ENCODE measurements at regions not wholly inside any gene's neighbourhood (a gene's known extent, or its start where the extent isn't known, plus 50 kb on each side); places are given as distances from the start of the nearest gene placed in this dataset.
"Not testable (repeated sequence)": the region's sequence is repeated elsewhere in the genome, so short reads cannot be mapped to it uniquely, and the experiment has no call there.

DNA sequence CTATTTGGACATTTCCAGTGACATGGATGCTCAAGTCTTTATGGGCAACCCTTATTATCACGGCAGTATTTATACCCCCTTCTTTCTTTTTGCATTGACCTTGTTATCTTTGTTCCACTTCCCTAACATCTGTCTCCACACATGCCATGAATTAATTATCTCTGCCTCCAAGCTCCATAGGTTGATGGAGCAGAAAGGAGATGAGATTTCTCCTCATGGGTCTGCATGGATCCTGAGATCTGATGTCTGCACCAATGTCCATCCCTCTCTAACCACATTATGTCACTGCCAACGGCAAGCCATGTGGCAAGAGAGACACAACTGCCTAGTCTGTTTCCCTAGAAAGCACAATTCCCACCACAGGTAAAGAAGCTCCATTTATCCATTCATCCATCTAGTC is 416.8 kb upstream of the ASIC2 start:
- no peak for DNase-seq

DNA sequence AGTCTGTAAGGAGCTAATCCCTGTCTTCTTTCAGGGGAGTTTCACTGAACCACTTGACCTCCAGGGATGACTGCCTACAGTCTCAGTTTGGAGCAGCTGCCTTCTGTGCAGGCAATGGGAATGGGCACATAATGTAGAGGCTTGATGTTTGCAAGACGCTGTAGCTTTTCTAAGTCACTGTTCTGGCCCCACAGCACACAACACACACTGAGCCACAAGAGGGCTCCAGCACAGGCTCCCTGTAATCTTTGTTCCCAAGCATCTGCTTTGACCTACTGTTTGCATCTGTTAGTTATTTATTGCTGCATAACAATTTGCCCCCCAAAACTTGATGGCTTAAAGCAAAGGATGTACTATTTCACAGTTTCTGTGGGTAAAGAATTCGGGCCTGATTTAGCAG is 419.0 kb upstream of the ASIC2 start:
- no peak for DNase-seq

DNA sequence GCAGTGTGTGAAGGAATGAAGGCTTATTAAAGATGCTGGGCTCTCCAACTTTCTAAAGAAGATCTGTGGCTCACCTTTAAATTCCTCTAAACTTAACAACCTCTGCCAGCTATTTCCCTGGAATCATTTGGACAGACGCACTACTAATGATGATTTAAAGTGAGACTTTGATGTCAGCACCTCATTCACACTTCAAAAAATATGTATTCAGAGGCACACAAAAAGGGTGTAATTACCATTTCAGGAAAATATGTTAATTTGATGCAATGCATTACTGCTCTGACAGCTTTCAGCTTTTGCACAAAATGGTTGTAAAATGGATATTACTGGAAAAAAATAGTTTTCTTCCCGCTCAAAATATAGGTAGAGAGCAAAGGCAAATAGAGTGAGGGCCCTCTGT is 423.9 kb upstream of the ASIC2 start:
- DNase-seq, result no peak

DNA sequence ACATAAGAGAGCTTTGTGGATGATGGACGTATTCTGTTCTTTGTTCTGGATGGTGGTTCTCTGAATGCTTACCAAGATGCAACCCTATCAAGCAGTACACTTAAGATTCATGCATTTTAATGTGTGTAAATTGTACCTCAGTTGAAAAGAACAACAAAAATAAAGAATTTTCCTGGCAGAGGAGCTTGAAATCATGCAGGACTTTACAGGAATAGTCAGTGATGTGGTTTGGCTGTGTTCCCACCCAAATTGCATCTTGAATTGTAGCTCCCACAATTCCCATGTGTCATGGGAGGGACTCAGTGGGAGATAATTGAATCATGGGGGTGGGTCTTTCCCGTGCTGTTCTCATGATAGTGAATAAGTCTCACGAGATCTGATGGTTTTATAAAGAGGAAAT is 430.6 kb upstream of the ASIC2 start:
- not testable (repeated sequence) for DNase-seq

DNA sequence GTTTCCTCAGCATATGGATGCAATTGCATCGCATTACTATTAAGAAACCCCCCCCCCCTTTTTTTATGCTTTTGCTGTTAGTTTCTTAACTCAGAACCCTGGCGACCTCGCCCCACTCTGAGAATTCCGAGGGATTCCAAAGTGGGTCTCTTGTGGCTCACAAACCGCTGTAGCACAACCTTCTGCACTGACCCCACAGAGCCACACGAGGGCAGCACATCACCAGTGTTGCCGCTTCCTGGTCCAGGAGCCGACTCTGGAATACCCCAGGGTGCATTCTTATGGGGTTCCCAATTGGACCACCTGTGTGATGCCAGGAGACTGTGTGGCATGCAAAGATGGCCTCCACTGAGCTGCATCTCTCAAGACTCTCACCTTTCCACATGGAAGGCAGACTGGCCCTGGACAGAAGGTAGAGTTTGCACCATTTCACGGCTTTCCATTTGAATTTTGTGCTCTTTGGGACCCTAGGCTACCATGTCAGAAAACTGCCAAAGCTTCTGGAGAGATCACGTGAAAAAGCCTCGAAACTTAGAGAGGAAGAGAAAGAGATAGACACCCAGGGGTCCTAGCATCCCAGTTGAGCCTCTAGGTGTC is 432.7 kb upstream of the ASIC2 start:
- DNase-seq, result no peak

DNA sequence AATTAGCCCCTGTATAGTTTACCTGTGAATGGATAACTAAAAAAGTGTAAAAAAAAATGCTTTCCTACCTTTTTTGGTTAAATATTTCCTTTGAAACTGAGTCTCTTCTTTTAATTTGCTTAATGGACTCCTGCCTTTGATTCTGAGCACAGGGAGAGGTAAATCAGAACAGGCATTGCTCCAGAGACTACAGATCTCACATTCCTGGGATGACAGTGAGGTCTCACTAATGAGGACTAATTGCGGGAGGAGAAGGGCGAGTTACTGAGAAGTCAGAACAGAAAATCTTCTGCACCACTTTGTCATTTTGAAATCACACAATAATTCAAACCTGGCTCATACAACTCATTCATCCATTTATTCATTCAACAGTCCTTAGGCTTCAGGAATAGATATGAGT is 437.0 kb upstream of the ASIC2 start:
- no peak for DNase-seq

DNA sequence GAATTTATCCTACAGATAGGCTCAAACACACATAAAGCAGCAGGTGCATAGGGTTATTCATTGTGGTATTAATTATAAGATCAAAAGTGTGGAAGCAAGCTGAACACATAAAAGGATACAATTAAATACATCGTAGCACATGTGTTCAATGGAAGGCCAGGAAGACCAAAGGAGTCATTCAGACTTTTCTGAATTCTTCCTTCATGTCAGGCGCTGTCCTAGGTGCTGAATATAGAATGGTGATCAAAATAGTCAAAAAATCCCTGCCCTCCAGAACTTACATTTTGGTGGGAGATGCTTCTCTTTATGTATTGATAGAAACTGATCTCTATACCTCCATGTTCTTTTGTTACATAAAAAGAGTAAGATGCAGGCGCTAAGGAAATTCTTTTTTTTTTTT is 439.0 kb upstream of the ASIC2 start:
- no peak for DNase-seq

DNA sequence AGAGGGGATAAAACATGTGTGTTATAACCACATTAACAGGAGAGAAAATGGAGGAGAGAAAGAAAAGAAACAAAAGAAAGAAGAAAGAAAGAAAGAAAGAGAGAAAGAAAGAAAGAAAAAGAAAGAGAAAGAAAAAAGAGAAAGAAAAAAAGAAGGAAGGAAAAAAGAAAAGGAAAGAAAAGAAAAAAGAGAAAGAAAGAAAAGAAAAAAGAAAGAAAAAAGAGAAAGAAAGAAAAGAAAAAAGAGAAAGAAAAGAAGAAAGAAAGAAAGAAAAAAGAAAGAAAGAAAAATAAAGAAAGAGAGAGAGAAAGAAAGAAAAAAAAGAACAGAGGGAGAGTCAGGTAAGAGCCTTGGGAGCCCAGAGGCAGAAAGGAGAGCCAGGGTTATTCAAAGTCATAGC is 446.6 kb upstream of the ASIC2 start:
- no peak for DNase-seq

DNA sequence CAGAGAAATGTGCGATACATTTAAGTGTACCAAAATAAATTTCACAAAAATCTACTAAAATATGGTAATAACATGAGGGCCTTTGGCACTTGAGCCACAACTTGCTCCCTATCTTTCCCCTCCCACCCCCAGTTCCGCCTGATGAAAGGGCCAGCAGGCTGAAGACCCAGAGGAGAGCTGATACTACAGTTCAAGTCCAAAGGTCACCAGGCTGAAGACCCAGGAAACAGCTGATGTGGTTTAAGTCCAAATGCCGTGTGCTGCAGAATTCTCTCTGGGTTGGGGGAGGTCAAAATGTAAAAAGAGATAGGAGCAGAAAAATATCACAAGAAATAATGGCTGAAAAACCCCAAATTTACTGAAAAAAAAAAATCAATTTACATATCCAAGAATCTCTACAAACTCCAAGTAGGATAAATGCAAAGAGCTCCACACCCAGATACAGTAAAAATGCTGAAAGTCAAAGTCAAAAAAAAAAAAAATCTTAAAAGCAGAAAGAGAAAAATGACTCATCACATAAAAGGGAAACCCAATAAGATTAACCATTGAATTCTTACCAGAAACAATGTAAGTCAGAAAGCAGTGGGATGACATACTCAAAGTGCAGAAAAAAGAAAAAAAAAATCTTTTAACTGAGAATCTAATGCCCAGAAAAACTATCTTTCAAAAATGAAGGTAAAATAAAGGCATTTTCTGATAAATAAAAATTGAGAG is 452.1 kb upstream of the ASIC2 start:
- no peak for DNase-seq

DNA sequence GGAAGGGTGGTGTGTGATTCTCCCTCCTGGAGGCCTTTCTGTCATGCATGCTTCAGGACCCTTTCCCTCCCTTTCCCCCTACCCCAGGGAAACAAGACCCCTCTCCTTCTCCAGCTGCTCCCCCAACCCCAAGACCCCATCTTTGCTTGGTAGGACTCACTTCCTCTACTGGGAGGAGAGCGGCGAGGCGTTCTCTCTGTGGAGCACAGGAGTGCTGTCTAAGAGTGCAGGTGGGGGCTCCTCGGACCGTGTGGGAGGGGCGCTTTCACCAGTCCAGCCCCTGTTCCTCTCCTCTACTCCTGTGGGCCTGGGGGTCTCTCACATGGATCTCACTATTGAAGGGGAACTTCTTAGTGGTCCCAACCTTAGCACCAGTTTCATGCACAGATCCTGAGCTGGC is 456.1 kb upstream of the ASIC2 start:
- DNase-seq, result no peak

DNA sequence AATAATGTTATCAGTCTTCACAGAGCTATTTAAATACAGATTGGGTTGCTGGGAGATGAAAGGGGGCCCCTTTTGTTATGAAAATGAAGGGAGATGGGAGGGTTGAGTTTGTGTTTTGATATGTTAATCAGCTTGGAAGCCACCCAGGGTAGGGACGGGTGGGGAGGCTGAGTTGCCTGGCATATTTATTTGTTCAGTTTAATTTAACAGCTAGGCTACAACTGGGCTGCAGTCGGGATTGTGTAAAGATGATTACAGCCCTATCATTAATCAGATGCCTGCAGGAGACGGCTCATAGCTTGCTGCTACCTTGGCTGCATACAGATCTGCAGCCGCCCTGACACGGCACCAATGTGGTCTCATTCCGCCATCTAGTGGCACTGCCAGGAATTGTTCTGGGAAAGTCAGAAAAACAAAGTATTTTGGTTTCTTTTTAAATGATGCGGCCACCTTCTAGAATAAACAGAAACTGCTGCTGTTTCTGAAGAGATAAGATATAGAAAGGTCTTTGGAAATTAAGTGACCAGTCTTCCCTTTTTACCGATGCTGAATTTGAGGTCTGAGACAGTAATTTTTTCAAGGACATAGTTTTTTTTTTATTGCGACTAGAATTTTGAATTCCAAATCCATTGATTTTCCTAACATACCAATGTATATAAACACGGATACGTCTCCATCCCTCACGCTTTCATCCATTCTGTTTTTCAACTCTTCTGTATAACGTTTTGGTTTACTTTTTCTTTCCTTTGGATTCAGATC is 458.0 kb upstream of the ASIC2 start:
- DNase-seq, result no peak

DNA sequence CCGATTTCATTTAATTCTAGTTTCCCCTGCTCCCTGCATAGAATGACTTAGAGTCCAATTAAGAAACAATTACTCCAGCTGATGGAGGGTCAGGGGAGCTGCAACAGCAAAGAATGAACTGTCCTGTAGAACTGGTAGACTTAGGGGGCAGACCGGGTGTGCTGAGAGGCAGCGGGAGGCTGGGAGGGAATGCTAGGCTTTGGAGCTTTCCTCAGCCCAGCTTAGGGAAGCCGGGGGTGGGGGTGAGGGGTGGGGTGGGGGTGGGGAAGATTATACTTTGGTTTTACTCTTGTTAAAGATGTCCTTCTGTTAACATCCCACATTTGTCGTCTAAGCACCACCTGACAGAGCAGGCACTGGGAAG is 458.6 kb upstream of the ASIC2 start:
- DNase-seq, result no peak

DNA sequence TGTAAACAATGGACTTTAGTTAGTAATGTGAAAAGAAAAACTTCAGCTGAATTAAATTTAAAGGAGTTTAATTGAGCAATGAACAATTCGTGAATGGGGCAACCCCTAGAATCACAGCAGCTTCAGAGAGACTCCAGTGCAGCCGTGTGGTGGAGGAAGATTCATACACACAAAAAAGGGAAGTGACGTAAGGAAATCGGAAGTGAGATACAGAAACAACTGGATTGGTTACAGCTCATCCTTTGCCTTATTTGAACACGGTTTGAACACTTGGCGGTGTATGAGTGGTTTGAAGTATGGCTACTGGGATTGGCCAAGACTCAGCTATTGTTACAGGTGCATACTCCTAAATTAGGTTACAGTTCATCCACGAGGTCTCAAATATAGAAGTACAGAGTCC is 460.4 kb upstream of the ASIC2 start:
- DNase-seq, result no peak

DNA sequence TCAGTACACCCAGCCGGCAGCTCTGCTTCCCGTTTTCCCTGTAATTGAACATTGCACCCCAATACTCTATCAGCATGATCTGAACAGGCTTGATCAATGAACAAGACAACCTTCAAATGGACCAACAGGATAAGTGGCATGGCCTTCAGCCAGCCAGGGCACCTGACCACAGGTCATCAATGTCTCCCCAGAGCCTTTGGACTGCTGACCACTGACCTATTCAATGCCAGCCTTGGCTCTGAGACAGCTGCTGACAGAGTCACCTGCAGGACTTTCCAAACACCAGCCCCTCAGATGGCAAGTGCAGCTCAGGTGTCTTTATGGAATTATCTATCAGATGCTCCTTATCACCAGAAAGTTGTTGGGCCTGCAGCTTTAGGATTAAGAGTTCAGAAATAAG is 462.9 kb upstream of the ASIC2 start:
- no peak for DNase-seq

DNA sequence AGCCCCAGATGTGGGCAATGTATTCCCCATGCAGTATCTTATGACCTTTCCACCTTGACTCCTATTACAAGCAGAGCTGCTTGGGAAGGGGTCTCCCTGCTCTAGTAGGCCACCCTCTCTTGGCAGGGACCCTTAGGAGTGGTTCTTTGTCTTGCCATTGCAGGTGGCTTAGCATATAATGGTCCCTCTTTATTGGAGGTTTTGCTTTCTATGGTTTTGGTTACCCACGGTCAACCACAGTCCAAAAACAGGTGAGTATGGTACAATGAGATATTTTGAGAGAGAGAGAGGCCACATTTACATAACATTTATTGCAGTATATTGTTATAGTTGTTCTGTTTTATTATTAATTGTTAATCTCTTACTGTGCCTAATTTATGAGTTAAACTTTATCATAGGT is 472.8 kb upstream of the ASIC2 start:
- DNase-seq, result no peak

DNA sequence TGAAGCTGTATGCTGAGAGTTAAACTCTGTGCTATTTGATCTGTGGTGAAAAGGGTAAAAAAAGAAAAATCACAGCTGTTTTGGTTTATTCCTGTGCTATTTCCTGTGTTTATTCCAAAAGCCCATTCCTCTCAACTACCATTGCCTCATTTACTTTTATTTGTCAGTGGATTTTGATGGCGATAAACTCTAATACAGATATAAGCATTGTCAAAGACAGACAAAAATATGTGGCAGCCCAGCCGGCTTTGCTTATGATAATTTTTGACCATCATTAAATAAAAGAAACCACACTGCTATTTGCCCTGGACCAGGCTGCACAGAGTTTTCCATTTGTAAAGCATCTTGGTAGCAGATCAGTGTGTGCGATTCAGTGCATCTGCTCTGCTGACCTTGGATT is 473.6 kb upstream of the ASIC2 start:
- DNase-seq, result no peak

DNA sequence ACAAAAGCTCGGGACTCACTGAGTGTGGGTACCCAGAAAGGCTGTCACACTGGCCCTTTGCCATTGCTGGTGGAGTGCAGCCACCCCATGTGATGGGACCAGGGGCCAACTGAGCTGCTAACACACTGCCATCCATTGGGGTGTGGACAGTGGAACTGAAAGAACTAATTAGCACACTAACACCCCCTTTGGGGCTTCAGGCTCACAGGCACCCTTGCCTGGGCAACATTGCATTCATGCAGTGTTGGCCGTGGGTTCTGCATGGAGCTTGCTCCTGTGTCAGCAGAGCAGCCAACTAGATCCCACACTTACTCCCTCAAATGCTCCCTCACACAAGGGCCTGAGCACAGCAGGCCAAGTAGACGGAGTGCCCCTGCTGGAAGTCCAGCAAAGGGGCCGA is 476.0 kb upstream of the ASIC2 start:
- no peak for DNase-seq

DNA sequence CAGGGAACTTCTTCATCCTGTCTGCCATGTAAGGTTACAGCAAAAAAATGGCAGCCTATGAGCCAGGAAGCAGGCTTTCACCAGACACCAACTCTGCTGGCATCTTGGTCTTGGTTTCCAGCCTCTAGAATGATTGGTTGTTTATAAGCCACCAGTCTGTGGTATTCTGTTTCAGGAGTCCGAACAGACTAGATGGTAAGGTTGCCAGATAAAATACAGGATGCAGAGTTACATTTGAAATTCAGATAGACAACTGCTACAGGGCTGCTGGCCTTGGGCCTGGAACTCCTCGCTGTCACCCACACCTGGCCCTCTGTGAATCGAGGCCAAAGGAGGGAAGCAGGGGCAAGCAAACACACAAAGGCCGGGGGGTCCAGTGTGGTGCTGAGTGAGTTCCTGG is 478.8 kb upstream of the CCL2 start:
- no peak for DNase-seq

DNA sequence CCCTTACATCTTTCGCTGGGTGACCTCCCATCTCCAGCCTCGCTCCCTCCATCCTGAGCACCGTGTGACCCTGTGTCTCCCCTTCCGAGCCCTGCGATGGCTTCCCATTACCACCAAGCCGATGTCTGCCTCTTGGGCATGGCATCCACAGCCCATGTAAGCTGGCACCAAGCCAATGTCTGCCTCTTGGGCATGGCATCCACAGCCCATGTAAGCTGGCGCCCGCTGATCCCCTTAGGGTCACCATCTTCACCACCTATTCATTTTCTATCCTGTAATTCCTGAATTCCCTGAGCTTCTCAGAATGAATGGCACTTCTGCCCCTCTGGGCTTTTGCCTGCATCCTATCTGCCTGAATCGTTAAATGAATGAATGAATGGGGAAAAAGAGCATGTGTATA is 478.2 kb upstream of the CCL2 start:
- DNase-seq, result no peak

DNA sequence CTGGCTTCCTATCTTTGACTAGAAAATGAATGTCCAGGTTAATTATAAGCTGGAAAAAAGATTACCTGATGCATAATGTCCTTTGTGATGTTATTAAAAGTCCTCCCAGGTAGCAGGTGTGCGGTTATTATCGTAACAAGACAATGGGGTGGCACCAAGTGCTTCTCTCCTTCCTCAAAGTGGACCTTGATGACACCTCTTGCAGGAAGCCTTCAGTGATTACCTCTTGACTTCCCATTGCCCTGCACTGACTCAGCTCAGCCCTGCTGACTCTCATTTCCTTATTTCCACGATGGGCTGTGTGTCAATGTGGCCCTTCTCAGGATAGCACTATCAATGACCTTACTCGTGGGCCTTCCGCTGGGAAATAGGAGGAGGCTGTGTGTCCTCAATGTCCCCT is 477.4 kb upstream of the CCL2 start:
- no peak for DNase-seq

DNA sequence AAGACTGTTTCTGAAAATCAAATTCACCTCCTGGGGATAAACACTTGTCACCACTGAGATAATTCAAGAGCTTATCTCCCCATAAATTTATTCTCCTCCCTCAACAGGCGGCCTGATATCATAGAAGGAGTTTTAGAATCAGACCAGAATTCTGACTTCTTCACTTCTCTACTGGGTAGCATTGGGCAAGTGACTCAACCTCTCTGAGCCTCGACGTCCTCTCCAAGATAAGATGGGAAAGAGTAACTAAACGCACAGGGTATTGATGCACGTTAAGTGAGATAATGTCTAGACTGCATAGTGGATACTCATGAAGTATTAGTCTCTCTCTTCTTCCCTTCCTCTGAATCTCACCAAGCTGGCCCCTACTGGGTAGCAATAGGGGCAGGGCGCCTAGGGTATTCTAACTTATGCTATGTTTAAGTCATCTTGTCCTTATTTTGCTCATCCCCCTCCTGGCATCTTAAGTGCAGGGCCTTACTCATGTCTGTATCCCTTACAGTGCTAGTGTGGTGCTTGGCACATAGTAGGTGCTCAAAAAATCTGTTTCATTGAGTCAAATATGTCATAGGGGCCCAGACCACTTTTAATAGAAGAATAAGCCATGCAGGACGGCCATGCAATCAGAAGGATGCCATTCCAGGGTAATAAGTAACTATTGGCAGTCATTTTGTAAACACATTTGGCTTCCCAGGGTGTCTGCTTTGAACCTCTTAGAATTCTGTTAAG is 476.4 kb upstream of the CCL2 start:
- no peak for DNase-seq

DNA sequence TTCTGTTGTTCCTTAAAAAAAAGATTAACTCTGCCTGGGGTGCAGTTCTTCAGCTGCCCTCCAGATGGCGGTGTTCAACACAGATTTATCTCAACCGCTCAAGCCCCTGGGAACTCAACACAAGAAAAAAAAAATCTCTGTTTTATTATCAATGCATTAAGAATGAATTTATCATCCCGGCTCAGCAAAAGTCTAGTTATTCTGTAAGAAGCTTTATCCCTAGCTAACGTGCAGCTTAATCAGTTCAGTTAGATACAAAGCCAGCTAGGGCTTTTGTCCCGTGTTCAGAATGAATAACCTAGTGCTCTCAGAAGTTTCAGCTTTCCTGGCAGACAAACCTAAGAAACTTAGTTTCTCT is 475.9 kb upstream of the CCL2 start:
- no peak for DNase-seq

DNA sequence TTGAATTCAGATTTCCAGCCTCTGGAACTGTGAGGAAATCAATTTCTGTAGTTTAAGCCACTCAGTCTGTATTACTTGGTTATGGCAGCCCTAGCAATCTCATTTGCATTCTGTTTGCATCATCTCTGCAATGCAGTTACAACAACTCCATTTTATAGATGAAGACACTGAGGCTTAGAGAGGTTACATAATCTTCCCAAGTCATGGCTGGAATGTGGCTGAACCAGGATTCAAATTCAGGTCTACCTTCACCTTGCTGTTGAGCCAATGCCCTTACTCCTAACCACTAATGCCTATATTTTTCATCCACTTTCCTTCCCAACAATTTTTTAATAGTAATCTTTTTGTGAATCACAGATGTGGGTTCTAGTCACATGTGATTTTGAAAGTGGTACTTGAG is 469.8 kb upstream of the CCL2 start:
- DNase-seq, result no peak

DNA sequence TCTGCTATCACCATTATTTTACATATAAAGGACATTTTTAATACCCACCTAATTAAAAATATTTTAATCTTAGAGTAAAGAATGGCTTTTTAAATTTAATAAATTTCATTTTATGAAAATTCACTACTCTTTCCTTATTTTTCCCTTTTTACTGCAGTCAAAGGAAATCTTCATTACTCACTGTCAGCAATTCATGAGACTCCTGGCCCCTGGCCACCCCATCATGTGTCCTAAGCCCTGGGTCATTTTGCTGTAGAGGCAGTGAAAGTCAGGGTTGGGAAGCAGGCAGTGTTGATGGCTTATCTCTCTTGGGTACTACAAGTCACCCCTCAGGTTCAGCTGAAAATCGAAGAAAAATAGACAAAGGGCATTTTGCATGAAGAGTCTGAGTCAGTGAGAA is 468.6 kb upstream of the CCL2 start:
- no peak for DNase-seq

Measured in NCI-H524 treated with DMSO at 0.1 percent for 48 hours (cell line).